ENCODE measurements at regions not wholly inside any gene's neighbourhood (a gene's known extent, or its start where the extent isn't known, plus 50 kb on each side); places are given as distances from the start of the nearest gene placed in this dataset.
"Not testable (repeated sequence)": the region's sequence is repeated elsewhere in the genome, so short reads cannot be mapped to it uniquely, and the experiment has no call there.

GRCh38 chr14:46519121-46519520, 132.5 kb downstream of the RPL10L start:
- CTCF ChIA-PET, result no interaction called here
- H3K27me3 ChIP-seq (ENCODE audit: insufficient read depth), result no peaks in the 10 kb centered on the region

GRCh38 chr14:46508752-46509151, 142.8 kb downstream of the RPL10L start:
- H3K79me2 ChIP-seq (ENCODE audit: insufficient read depth), result not testable (repeated sequence)

More at GRCh38 chr14:46519121-46519520, 132.5 kb downstream of the RPL10L start:
- POLR2A ChIA-PET, result no interaction called here
- H3F3A ChIP-seq (replicated peaks; ENCODE audit: insufficient read depth), result no peaks in the 10 kb centered on the region
- no peaks in the 10 kb centered on the region for H3K79me2 ChIP-seq (ENCODE audit: insufficient read depth)
- H2AFZ ChIP-seq (ENCODE audit: low read depth), result no peak overlapping the region
- H3K4me3 ChIP-seq (ENCODE audit: low read depth in 2 of 2, low read length in 1 of 2), result no peak overlapping the region
- no peak overlapping the region for H3K9ac ChIP-seq
- no peak overlapping the region for H3K27ac ChIP-seq (ENCODE audit: low read depth in 2 of 2, low read length in 1 of 2)
- no peaks in the 10 kb centered on the region for H3K9me3 ChIP-seq
- no peaks in the 10 kb centered on the region for H3K9me2 ChIP-seq
- H3K36me3 ChIP-seq (replicated peaks in 1 of 2; ENCODE audit: control insufficient read depth in 1 of 2, insufficient read depth in 2 of 2, low read length in 1 of 2), result no peaks in the 10 kb centered on the region
- H3K4me2 ChIP-seq, result no peak overlapping the region
- TF ChIP-seq REST (IDR thresholded peaks at IDR 0.05; ENCODE audit: low read depth, low read length) (no peak), NRF1 (IDR thresholded peaks at IDR 0.05; ENCODE audit: low read depth, low read length) (no peak), MEF2A (IDR thresholded peaks at IDR 0.05; ENCODE audit: borderline replicate concordance, low read depth) (no peak), GATA2 (CRISPR knock-in tag; IDR thresholded peaks at IDR 0.05) (no peak), FOXJ3 (CRISPR knock-in tag; IDR thresholded peaks at IDR 0.05) (no peak), PBX3 (IDR thresholded peaks at IDR 0.05) (no peak), SMC3 (IDR thresholded peaks at IDR 0.05; ENCODE audit: low read depth, low read length) (no peak), POLR2AphosphoS5 (IDR thresholded peaks at IDR 0.05; ENCODE audit: low read depth, low read length) (no peak), TEAD4 (IDR thresholded peaks at IDR 0.05; ENCODE audit: borderline replicate concordance, insufficient read depth) (no peak)
- TF ChIP-seq, protein P1, sequence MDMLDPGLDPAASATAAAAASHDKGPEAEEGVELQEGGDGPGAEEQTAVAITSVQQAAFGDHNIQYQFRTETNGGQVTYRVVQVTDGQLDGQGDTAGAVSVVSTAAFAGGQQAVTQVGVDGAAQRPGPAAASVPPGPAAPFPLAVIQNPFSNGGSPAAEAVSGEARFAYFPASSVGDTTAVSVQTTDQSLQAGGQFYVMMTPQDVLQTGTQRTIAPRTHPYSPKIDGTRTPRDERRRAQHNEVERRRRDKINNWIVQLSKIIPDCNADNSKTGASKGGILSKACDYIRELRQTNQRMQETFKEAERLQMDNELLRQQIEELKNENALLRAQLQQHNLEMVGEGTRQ (IDR thresholded peaks at IDR 0.05; ENCODE audit: borderline replicate concordance, low read depth, low read length), result no peak
- TF ChIP-seq, protein P2, sequence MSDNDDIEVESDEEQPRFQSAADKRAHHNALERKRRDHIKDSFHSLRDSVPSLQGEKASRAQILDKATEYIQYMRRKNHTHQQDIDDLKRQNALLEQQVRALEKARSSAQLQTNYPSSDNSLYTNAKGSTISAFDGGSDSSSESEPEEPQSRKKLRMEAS (IDR thresholded peaks at IDR 0.05; ENCODE audit: low read depth), result no peak
- H3K4me1 ChIP-seq (ENCODE audit: control insufficient read depth in 1 of 2, insufficient read depth in 2 of 2, low read depth in 1 of 2, low read length in 1 of 2), result no peaks in the 10 kb centered on the region
- H4K20me1 ChIP-seq (ENCODE audit: insufficient read depth), result no peaks in the 10 kb centered on the region
- DNase-seq, result no peak

More at GRCh38 chr14:46508752-46509151, 142.8 kb downstream of the RPL10L start:
- H3K9ac ChIP-seq; H3F3A ChIP-seq (replicated peaks; ENCODE audit: insufficient read depth); H4K20me1 ChIP-seq (ENCODE audit: insufficient read depth); H3K9me3 ChIP-seq; CTCF ChIA-PET; H3K9me2 ChIP-seq; H3K4me3 ChIP-seq (ENCODE audit: low read depth in 2 of 2, low read length in 1 of 2); H3K4me2 ChIP-seq; POLR2A ChIA-PET; H2AFZ ChIP-seq (ENCODE audit: low read depth); H3K27me3 ChIP-seq (ENCODE audit: insufficient read depth); H3K4me1 ChIP-seq (ENCODE audit: control insufficient read depth in 1 of 2, insufficient read depth in 2 of 2, low read depth in 1 of 2, low read length in 1 of 2); H3K36me3 ChIP-seq (replicated peaks in 1 of 2; ENCODE audit: control insufficient read depth in 1 of 2, insufficient read depth in 2 of 2, low read length in 1 of 2); DNase-seq; H3K27ac ChIP-seq (ENCODE audit: low read depth in 2 of 2, low read length in 1 of 2): not testable (repeated sequence)
- no CpG with 5 or more reads among the region's 13 CpGs for WGBS (ENCODE audit: low lambda C conversion rate)

All from SK-N-SH (cell line).